ENCODE measurements at regions not wholly inside any gene's neighbourhood (a gene's known extent, or its start where the extent isn't known, plus 50 kb on each side); places are given as distances from the start of the nearest gene placed in this dataset.

- no peak for DNase-seq
- Histone ChIP-seq H3K27ac (ENCODE audit: low read depth in 1 of 2, low read length in 2 of 2) (no peak overlapping the region), H3K9me3 (ENCODE audit: control insufficient read depth in 1 of 2, insufficient read depth in 1 of 2, low read length in 2 of 2) (no peaks in the 10 kb centered on the region), H3K4me3 (ENCODE audit: low read length) (no peak overlapping the region), H3K36me3 (ENCODE audit: insufficient read depth, low read length) (no peaks in the 10 kb centered on the region), H3K27me3 (ENCODE audit: control insufficient read depth in 1 of 2, insufficient read depth in 2 of 2, low read length in 2 of 2) (no peaks in the 10 kb centered on the region), H3K4me1 (ENCODE audit: insufficient read depth, low read length) (no peaks in the 10 kb centered on the region)
- ATAC-seq (ENCODE audit: poor library complexity), result no peak
- TF ChIP-seq CTCF (IDR thresholded peaks at IDR 0.05), result no peak
- POLR2A ChIA-PET, result no interaction called here
- Mint-ChIP-seq H3K27ac (no peak overlapping the region), H3K36me3 (ENCODE audit: low read depth) (no peaks in the 10 kb centered on the region), H3K4me3 (no peak overlapping the region), H3K9me3 (no peaks in the 10 kb centered on the region), H3K4me1 (ENCODE audit: low read depth) (no peaks in the 10 kb centered on the region), H3K27me3 (no peaks in the 10 kb centered on the region)
- intact Hi-C loops (cut with DNase I, micrococcal nuclease), result no loop called here
- CTCF ChIA-PET, result no interaction called here
Observed at GRCh38 chr20:52761867-52762266, 210.3 kb upstream of the TSHZ2 start.

GRCh38 chr20:52760791-52761190 lies 211.4 kb upstream of the TSHZ2 start:
- no peak overlapping the region for H3K4me3 Mint-ChIP-seq
- ChIA-PET CTCF (no interaction called here), POLR2A (no interaction called here)
- H3K36me3 Mint-ChIP-seq (ENCODE audit: low read depth), result no peaks in the 10 kb centered on the region
- no peak overlapping the region for H3K27ac Mint-ChIP-seq
- H3K27me3 ChIP-seq (ENCODE audit: control insufficient read depth in 1 of 2, insufficient read depth in 2 of 2, low read length in 2 of 2), result no peaks in the 10 kb centered on the region
- H3K36me3 ChIP-seq (ENCODE audit: insufficient read depth, low read length), result no peaks in the 10 kb centered on the region
- H3K27ac ChIP-seq (ENCODE audit: low read depth in 1 of 2, low read length in 2 of 2), result no peak overlapping the region
- no peaks in the 10 kb centered on the region for H3K4me1 ChIP-seq (ENCODE audit: insufficient read depth, low read length)
- H3K9me3 Mint-ChIP-seq, result no peaks in the 10 kb centered on the region
- no peak for TF ChIP-seq CTCF (IDR thresholded peaks at IDR 0.05)
- no peaks in the 10 kb centered on the region for H3K27me3 Mint-ChIP-seq
- ATAC-seq (ENCODE audit: poor library complexity) (no peak), DNase-seq (no peak)
- no peaks in the 10 kb centered on the region for H3K4me1 Mint-ChIP-seq (ENCODE audit: low read depth)
- no peaks in the 10 kb centered on the region for H3K9me3 ChIP-seq (ENCODE audit: control insufficient read depth in 1 of 2, insufficient read depth in 1 of 2, low read length in 2 of 2)
- intact Hi-C loops (cut with DNase I, micrococcal nuclease), result no loop called here
- H3K4me3 ChIP-seq (ENCODE audit: low read length), result no peak overlapping the region

GRCh38 chr20:52757411-52757810 lies 214.7 kb upstream of the TSHZ2 start:
- Histone ChIP-seq H3K4me1 (ENCODE audit: insufficient read depth, low read length) (no peaks in the 10 kb centered on the region), H3K27ac (ENCODE audit: low read depth in 1 of 2, low read length in 2 of 2) (no peak overlapping the region), H3K9me3 (ENCODE audit: control insufficient read depth in 1 of 2, insufficient read depth in 1 of 2, low read length in 2 of 2) (no peaks in the 10 kb centered on the region), H3K4me3 (ENCODE audit: low read length) (no peak overlapping the region), H3K27me3 (ENCODE audit: control insufficient read depth in 1 of 2, insufficient read depth in 2 of 2, low read length in 2 of 2) (no peaks in the 10 kb centered on the region), H3K36me3 (ENCODE audit: insufficient read depth, low read length) (no peaks in the 10 kb centered on the region)
- intact Hi-C loops (cut with DNase I, micrococcal nuclease), result no loop called here
- Mint-ChIP-seq H3K4me1 (ENCODE audit: low read depth) (no peaks in the 10 kb centered on the region), H3K27ac (no peak overlapping the region), H3K9me3 (no peaks in the 10 kb centered on the region), H3K27me3 (no peaks in the 10 kb centered on the region), H3K36me3 (ENCODE audit: low read depth) (no peaks in the 10 kb centered on the region), H3K4me3 (no peak overlapping the region)
- ATAC-seq (ENCODE audit: poor library complexity), result no peak
- ChIA-PET POLR2A (no interaction called here), CTCF (no interaction called here)
- no peak for DNase-seq
- no peak for TF ChIP-seq CTCF (IDR thresholded peaks at IDR 0.05)
